BE2C (cell line): ENCODE measurements at regions not wholly inside any gene's neighbourhood (a gene's known extent, or its start where the extent isn't known, plus 50 kb on each side); places are given as distances from the start of the nearest gene placed in this dataset.
"Not testable (repeated sequence)": the region's sequence is repeated elsewhere in the genome, so short reads cannot be mapped to it uniquely, and the experiment has no call there.

Experiments
- DNase-seq: peaks from one replicate; pipeline ENCODE4 v3.0.0-alpha.2; 2020
- H3K27me3 ChIP-seq: fragments of 250-450 bp; sonication (Bioruptor Pico); 2 replicates; pipeline ENCODE4 v1.5.1; 2020; ENCODE audit warnings: mild to moderate bottlenecking
- H3K36me3 ChIP-seq: fragments of 250-450 bp; sonication (Bioruptor Pico); 2 replicates; pipeline ENCODE4 v1.5.1; 2020; ENCODE audit warnings: mild to moderate bottlenecking
- H3K4me1 ChIP-seq: fragments of 250-450 bp; sonication (Bioruptor Pico); 2 replicates; pipeline ENCODE4 v1.5.1; 2020
- H3K4me3 ChIP-seq: 2 replicates; pipeline ENCODE4 v1.5.1; 2011; ENCODE audit warnings: low read depth, low read length
- H3K9me3 ChIP-seq: fragments of 250-450 bp; sonication (Bioruptor Pico); 2 replicates; pipeline ENCODE4 v1.5.1; 2020
- CTCF ChIP-seq: IDR thresholded peaks from 2 replicates; pipeline ENCODE4 v1.5.1; 2012; ENCODE audit warnings: mild to moderate bottlenecking, low read depth, low read length

DNA sequence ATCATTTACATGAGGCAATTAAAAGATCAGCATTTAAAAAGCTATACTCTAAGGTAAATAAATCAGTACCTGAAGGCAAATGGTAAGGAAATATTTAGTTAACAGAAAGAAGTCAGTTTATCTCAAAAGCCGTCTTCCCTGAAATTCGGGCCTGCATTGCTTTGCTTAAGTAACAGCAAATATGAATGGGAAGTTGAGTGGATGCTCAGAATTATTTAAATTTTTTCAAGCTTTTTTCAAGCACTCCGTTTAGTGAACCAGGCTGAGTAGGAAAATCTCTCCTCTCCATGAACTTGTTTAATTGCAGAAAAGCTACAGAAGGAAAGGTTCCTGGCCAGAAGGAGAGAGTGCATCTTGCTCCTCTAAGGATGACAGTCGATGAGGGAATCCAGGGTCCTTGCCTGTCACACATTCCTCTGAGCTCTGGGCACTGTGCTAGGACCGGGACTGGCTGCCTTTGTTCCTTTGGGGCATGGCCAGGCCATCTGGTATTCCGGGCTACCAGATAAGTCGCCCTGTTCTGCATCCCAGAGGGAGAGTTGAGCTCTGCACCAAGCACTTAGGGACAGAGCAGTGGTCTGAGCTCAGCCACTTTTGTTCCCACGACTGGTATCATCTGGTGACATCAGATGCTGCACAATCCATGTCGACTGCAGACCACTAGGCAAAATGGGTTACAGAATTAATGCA is 77.6 kb downstream of the RIN2 start:
- Histone ChIP-seq H3K27me3 (peaks cover 9% of the 10 kb centered on the region), H3K9me3 (no peaks in the 10 kb centered on the region), H3K4me3 (no peak overlapping the region), H3K36me3 (no peaks in the 10 kb centered on the region), H3K4me1 (no peaks in the 10 kb centered on the region)
- TF ChIP-seq CTCF, result no peak
- DNase-seq, result peak; percentile 54

DNA sequence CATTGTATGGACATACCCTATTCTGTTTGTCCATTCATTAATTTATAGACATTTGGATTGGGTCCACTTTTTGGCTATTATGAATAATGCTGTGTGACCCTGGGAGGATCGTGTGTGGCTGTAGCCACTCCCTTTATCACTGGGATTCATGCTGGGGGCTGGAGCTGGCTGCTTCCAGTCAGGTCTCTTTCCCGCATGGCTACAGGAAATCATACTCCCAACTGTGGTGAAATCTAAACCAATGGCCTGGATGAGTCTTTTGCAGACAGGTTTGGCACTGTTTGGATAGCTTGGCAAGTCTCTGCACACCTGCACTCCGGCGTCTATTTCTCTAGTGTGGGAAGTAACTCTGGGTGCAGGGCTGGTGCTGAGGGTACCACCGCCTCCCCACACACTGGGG is 80.4 kb downstream of the RIN2 start:
- H3K27me3 ChIP-seq, result peaks cover 6% of the 10 kb centered on the region
- H3K9me3 ChIP-seq, result no peaks in the 10 kb centered on the region
- no peaks in the 10 kb centered on the region for H3K4me1 ChIP-seq
- H3K36me3 ChIP-seq, result no peaks in the 10 kb centered on the region
- DNase-seq, result no peak
- no peak for TF ChIP-seq CTCF
- H3K4me3 ChIP-seq, result no peak overlapping the region

DNA sequence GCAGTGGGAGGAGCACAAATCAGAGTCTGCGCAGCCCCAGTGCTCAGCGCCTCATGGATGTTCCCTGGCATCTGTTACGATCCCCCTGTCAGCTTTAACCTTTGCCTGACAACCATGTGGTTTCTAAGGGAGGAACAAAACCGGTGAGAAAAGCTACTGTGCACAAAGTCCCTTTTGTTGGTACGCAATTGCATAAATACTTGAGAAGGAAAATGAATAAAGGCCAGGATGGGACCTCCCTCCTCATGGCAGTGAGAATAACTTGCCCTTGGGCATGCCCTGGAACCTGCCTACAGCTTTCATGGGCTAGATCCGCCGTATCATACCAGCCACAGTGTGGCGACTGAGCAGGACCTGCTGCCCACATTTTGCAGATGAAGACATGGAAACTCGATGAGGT is 81.0 kb downstream of the RIN2 start:
- no peak for TF ChIP-seq CTCF
- no peak for DNase-seq
- Histone ChIP-seq H3K9me3 (no peaks in the 10 kb centered on the region), H3K27me3 (peaks cover 5% of the 10 kb centered on the region), H3K36me3 (no peaks in the 10 kb centered on the region), H3K4me3 (no peak overlapping the region), H3K4me1 (no peaks in the 10 kb centered on the region)

DNA sequence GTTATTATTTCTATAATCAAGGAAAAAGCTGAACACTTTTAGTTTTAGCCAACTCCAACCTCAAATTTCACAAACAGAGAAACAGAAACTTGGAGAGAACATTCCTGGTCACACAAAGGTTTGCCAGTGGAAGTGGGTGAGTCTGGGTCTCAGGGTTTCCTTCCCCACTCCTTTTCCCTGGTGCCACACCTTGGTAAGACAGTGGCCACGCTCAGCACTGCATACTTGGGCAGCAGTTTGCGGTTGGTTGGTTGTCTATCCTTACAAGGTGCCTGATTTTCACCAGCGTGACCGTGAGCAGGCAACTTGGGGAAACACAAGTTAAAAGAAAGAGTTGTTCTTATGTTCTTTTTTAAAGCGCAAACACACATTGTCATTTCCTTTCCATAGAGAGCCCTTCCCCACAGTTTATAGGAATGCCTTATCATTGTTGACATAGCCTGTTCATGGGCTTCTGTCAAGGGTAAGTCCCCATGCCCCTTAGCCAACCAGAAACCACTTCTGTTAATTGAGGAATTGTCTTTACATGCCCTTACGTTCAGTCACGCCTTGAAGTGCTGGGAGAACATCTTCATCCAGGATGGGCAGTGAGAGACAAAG is 82.2 kb downstream of the RIN2 start:
- Histone ChIP-seq H3K27me3 (peaks cover 3% of the 10 kb centered on the region; the same call in 1 of the 2 replicates), H3K4me1 (no peaks in the 10 kb centered on the region), H3K36me3 (no peaks in the 10 kb centered on the region), H3K9me3 (no peaks in the 10 kb centered on the region), H3K4me3 (no peak overlapping the region)
- no peak for TF ChIP-seq CTCF
- DNase-seq, result no peak

GRCh38 chr20:19841740-19842139 is 83.7 kb downstream of the RIN2 start:
- no peaks in the 10 kb centered on the region for H3K4me1 ChIP-seq
- no peaks in the 10 kb centered on the region for H3K36me3 ChIP-seq
- no peak overlapping the region for H3K4me3 ChIP-seq
- no peaks in the 10 kb centered on the region for H3K27me3 ChIP-seq
- no peak for TF ChIP-seq CTCF
- DNase-seq, result no peak
- no peaks in the 10 kb centered on the region for H3K9me3 ChIP-seq

- not testable (repeated sequence) for H3K4me1 ChIP-seq, H3K9me3 ChIP-seq, H3K4me3 ChIP-seq, DNase-seq, H3K36me3 ChIP-seq
- H3K27me3 ChIP-seq, result peaks cover 11% of the 10 kb centered on the region
Measured at GRCh38 chr20:19844850-19845249, 86.8 kb downstream of the RIN2 start.
